HepG2 (cell line): ENCODE measurements at regions not wholly inside any gene's neighbourhood (a gene's known extent, or its start where the extent isn't known, plus 50 kb on each side); places are given as distances from the start of the nearest gene placed in this dataset.

Source experiments
- ATAC-seq: fragments of 200-7000 bp; cut with Tn5 transposase; 3 replicates; pipeline ENCODE4 v1.9.1; 2020; ENCODE audit warnings: mild to moderate bottlenecking, moderate library complexity
- BruUV-seq: library from RNA; stranded (reverse); fragments of 400-500 nt; replicated peaks from 2 replicates; lab custom pipeline; 2021; lab: Mats Ljungman, UMichigan
- CTCF ChIA-PET: fragments of 300-600 bp; formaldehyde crosslinking; extraction: SDS; loops from one replicate; lab custom pipeline; 2021; ENCODE audit warnings: low total read pairs, inconsistent platforms, low intra/inter-chr PET ratio; lab: Yijun Ruan, JAX
- POLR2A ChIA-PET: fragments of 350-600 bp; sonication (Branson Sonifier 250); formaldehyde crosslinking; loops from one replicate; lab custom pipeline; 2020; ENCODE audit warnings: antibody characterized with exemption, inconsistent platforms; lab: Yijun Ruan, JAX
- DNase-seq: peaks from one replicate; pipeline ENCODE4 v3.0.0-alpha.2; 2015; ENCODE audit warnings: low spot score
- FAIRE-seq: peaks from 3 replicates; lab custom pipeline; 2011; peaks lifted over from hg19 to GRCh38; lab: Jason Lieb, UNC
- H2AFZ ChIP-seq: one replicate; pipeline ENCODE4 v1.6.1; 2011; ENCODE audit warnings: low read length, inconsistent platforms
- H3K27ac ChIP-seq: fragments of 300-600 bp; 3 replicates; pipeline ENCODE4 v1.8.0; 2011; ENCODE audit warnings: mixed run types, mild to moderate bottlenecking, mixed read lengths, low read length, inconsistent platforms; ENCODE audit not compliant: insufficient read depth; ENCODE audit errors: extremely low read length
- H3K27me3 ChIP-seq, 2 experiments: fragments of 200-600 bp in 1 of 2; 2 replicates in 1 of 2; 3 replicates in 1 of 2; pipeline versions ENCODE4 v1.6.0 to v1.8.0; 2011; ENCODE audit warnings: low read length in 2 of 2, mild to moderate bottlenecking in 2 of 2, moderate library complexity in 2 of 2, inconsistent platforms in 1 of 2; ENCODE audit not compliant: insufficient read depth in 2 of 2, control insufficient read depth in 1 of 2
- H3K36me3 ChIP-seq, 2 experiments: fragments of 200-600 bp in 1 of 2; replicated peaks in 1 of 2; 2 replicates in 1 of 2; 3 replicates in 1 of 2; pipeline versions ENCODE4 v1.5.1 to v1.8.0; 2011; ENCODE audit warnings: low read length in 2 of 2, inconsistent platforms in 1 of 2; ENCODE audit not compliant: insufficient read depth in 2 of 2, control insufficient read depth in 1 of 2
- H3K4me1 ChIP-seq: 2 replicates; pipeline ENCODE4 v1.5.1; 2012; ENCODE audit warnings: low read length, inconsistent platforms; ENCODE audit not compliant: insufficient read depth
- H3K4me2 ChIP-seq: 2 replicates; pipeline ENCODE4 v1.6.0; 2011; ENCODE audit warnings: low read depth, low read length, inconsistent platforms
- H3K4me3 ChIP-seq, 3 experiments: fragments of 200-600 bp in 1 of 3; sonication (generic), shearing (Covaris generic) in 1 of 3; replicated peaks in 1 of 3; 2 replicates each; pipeline ENCODE4 v1.5.1; 2011 to 2016; ENCODE audit warnings: low read length in 3 of 3, inconsistent platforms in 2 of 3, low read depth in 2 of 3, mild to moderate bottlenecking in 2 of 3, control low read depth in 1 of 3, mixed read lengths in 1 of 3; ENCODE audit not compliant: insufficient read depth in 1 of 3
- H3K79me2 ChIP-seq: one replicate; pipeline ENCODE4 v1.6.1; 2011; ENCODE audit warnings: low read length, inconsistent platforms; ENCODE audit not compliant: insufficient read depth
- H3K9ac ChIP-seq: 2 replicates; pipeline ENCODE4 v1.6.0; 2011; ENCODE audit warnings: mild to moderate bottlenecking, low read depth, low read length, inconsistent platforms; ENCODE audit not compliant: insufficient read depth
- H3K9me3 ChIP-seq: 2 replicates; pipeline ENCODE4 v1.5.1; 2012; ENCODE audit warnings: mild to moderate bottlenecking, low read length
- H4K20me1 ChIP-seq: 2 replicates; pipeline ENCODE4 v1.6.0; 2011; ENCODE audit warnings: inconsistent platforms, mild to moderate bottlenecking, low read length, moderate library complexity; ENCODE audit not compliant: insufficient read depth
- CREB3 ChIP-seq: sonication (generic); formaldehyde crosslinking; IDR thresholded peaks from 2 replicates; pipeline ENCODE4 v1.5.0; 2020; ENCODE audit warnings: missing genetic modification reagents
- EED ChIP-seq: sonication (generic); formaldehyde crosslinking; IDR thresholded peaks from 2 replicates; pipeline ENCODE4 v1.5.0; 2020; ENCODE audit warnings: mild to moderate bottlenecking, missing genetic modification reagents
- FOXO1 ChIP-seq: sonication (generic); formaldehyde crosslinking; IDR thresholded peaks from 2 replicates; pipeline ENCODE4 v1.4.0; 2020; ENCODE audit warnings: missing genetic modification reagents
- GTF3A ChIP-seq: sonication (generic); formaldehyde crosslinking; conservative IDR thresholded peaks from 2 replicates; pipeline ENCODE4 v1.4.0; 2020; ENCODE audit warnings: mild to moderate bottlenecking, missing genetic modification reagents
- HDAC1 ChIP-seq: sonication (generic); formaldehyde crosslinking; IDR thresholded peaks from 2 replicates; pipeline ENCODE4 v1.5.1; 2020; ENCODE audit warnings: mild to moderate bottlenecking, missing genetic modification reagents
- IKZF1 ChIP-seq: fragments of 450-650 bp; IDR thresholded peaks from 2 replicates; pipeline ENCODE4 v1.7.1; 2016
- KDM4B ChIP-seq: sonication (generic); formaldehyde crosslinking; IDR thresholded peaks from 2 replicates; pipeline ENCODE4 v1.4.0; 2020; ENCODE audit warnings: missing genetic modification reagents
- MTF1 ChIP-seq: sonication (generic); formaldehyde crosslinking; IDR thresholded peaks from 2 replicates; pipeline ENCODE4 v1.5.0; 2020; ENCODE audit warnings: missing genetic modification reagents
- POLR2AphosphoS5 ChIP-seq: IDR thresholded peaks from 2 replicates; pipeline ENCODE4 v1.6.1; 2012; ENCODE audit warnings: low read depth, low read length
- RAD51 ChIP-seq: fragments of 450-650 bp; IDR thresholded peaks from 2 replicates; pipeline ENCODE4 v1.6.1; 2016; ENCODE audit warnings: borderline replicate concordance
- ZNF644 ChIP-seq: IDR thresholded peaks from 2 replicates; pipeline ENCODE4 v1.6.1; 2016; ENCODE audit warnings: low read depth
- ZNF660 ChIP-seq: sonication (generic); formaldehyde crosslinking; IDR thresholded peaks from 2 replicates; pipeline ENCODE4 v1.5.1; 2020; ENCODE audit warnings: mild to moderate bottlenecking, low read depth, missing genetic modification reagents, borderline replicate concordance
- ZNF782 ChIP-seq: sonication (generic); formaldehyde crosslinking; IDR thresholded peaks from 2 replicates; pipeline ENCODE4 v1.4.0; 2020; ENCODE audit warnings: missing genetic modification reagents, mild to moderate bottlenecking, borderline replicate concordance
- ZSCAN30 ChIP-seq: sonication (generic); formaldehyde crosslinking; IDR thresholded peaks from 2 replicates; pipeline ENCODE4 v1.5.0; 2020; ENCODE audit warnings: mild to moderate bottlenecking, missing genetic modification reagents
- WGBS: methylation state at CpG from one replicate; pipeline ENCODE4 v1.1.6; 2017; ENCODE audit warnings: low lambda C conversion rate; 5-methylcytosine and 5-hydroxymethylcytosine counted together
- in situ Hi-C: cut with HindIII; loops from 2 replicates; pipeline ENCODE4 v1.10.0; 2017; ENCODE audit warnings: low pct_unique_long_range_greater_than_20kb; ENCODE audit not compliant: extremely low pct_ligation_motif_present
- intact Hi-C: fragments of 100-400 bp; cut with micrococcal nuclease; formaldehyde crosslinking; loops from one replicate; pipeline ENCODE4 v1.10.0; 2022; ENCODE audit not compliant: unreplicated experiment
- TF ChIP-seq, protein P1 (sequence below): sonication (generic); formaldehyde crosslinking; IDR thresholded peaks from 2 replicates; pipeline ENCODE4 v1.8.0; 2022; ENCODE audit warnings: missing genetic modification reagents, mild to moderate bottlenecking, moderate library complexity, borderline replicate concordance

DNA sequence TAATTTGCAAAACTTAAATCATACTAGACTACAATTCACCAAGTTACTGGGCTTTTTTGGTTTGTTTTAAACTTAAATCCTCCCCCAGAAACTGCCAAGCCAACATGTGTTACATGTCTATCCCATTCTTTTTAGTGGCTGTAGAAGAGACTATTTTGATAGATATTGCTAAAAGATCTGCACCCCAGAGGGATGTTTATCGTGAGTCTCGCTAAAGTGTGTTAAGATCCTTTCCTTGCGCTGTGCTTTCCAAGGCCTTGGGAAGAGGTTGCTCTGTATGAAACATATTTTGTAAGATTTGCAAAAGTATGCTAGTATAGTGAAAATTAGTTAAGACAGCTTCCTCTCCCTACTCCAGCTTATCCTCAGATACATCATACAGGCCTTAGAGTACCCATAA, 63.0 kb downstream of the GPX5 start:
- H3K9ac ChIP-seq = peak overlapping the region; percentile 40; the same call in 1 of the 2 replicates
- FAIRE-seq (no peak), DNase-seq (no peak), ATAC-seq (no peak)
- no peaks in the 10 kb centered on the region for H3K9me3 ChIP-seq
- peak overlapping the region; percentile 8 for H3K27ac ChIP-seq
- H3K4me2 ChIP-seq = peak overlapping the region; percentile 93
- intact Hi-C loops (loop anchor here (1.0 to 5.0 kb wide), 7 partner anchors 69 to 696 kb away; partner anchors contain the start of genes ZKSCAN8 and ZSCAN12), in situ Hi-C loops (loop anchor here (5.0 kb wide), 1 partner anchor 94 kb away; no protein-coding TSS in a partner anchor)
- ChIA-PET CTCF (no interaction called here), POLR2A (interaction anchor here (1.1 to 1.9 kb wide), 3 partner anchors 15 to 397 kb away, joined by 4 to 5 read pairs (median 5); no protein-coding TSS in a partner anchor)
- H3K4me3 ChIP-seq = peak overlapping the region; percentile 74 to 86 (median 82); a peak in 5 of 6 replicates
- no peaks in the 10 kb centered on the region for H4K20me1 ChIP-seq
- H2AFZ ChIP-seq = peak overlapping the region; percentile 22
- H3K79me2 ChIP-seq = peaks cover 4% of the 10 kb centered on the region
- BruUV-seq = no TSS peak
- 77% methylated on average over 3 of the region's 3 CpGs for WGBS
- H3K36me3 ChIP-seq = no peaks in the 10 kb centered on the region
- peaks cover 50% of the 10 kb centered on the region for H3K4me1 ChIP-seq
- 0 out of 2 replicates have a peak, but pooled peaks have one; percentile 21 for TF ChIP-seq CREB3 (CRISPR knock-in tag)
- TF ChIP-seq HDAC1 (CRISPR knock-in tag) = no peak
- H3K27me3 ChIP-seq = no peaks in the 10 kb centered on the region; a peak in 1 of 5 replicates

GRCh38 chr6:28589234-28589956, 63.7 kb downstream of the GPX5 start:
- ATAC-seq (peak; percentile 68), FAIRE-seq (peak; percentile 99), DNase-seq (peak; percentile 95)
- intact Hi-C loops (loop anchor here (1.0 to 5.0 kb wide), 7 partner anchors 68 to 697 kb away; partner anchors contain the start of genes ZKSCAN8 and ZSCAN12), in situ Hi-C loops (loop anchor here (5.0 kb wide), 1 partner anchor 93 kb away; no protein-coding TSS in a partner anchor)
- H3K4me2 ChIP-seq = peak overlapping the region; percentile 93
- H3K4me3 ChIP-seq = peak overlapping the region; percentile 74 to 86 (median 82)
- no peaks in the 10 kb centered on the region for H4K20me1 ChIP-seq
- ChIA-PET CTCF (no interaction called here), POLR2A (interaction anchor here (0.7 to 1.9 kb wide), 7 partner anchors 15 to 396 kb away, joined by 3 to 5 read pairs (median 4); no protein-coding TSS in a partner anchor)
- BruUV-seq = TSS peak; percentile 99
- no peaks in the 10 kb centered on the region for H3K9me3 ChIP-seq
- H3K79me2 ChIP-seq = peaks cover 4% of the 10 kb centered on the region
- H3K36me3 ChIP-seq = no peaks in the 10 kb centered on the region
- H3K27ac ChIP-seq = peak overlapping the region; percentile 8
- H3K4me1 ChIP-seq = peaks cover 49% of the 10 kb centered on the region
- WGBS = 3% methylated on average over 34 of the region's 34 CpGs
- H2AFZ ChIP-seq = peak overlapping the region; percentile 22
- no peaks in the 10 kb centered on the region; a peak in 1 of 5 replicates for H3K27me3 ChIP-seq
- peak overlapping the region; percentile 40; the same call in 1 of the 2 replicates for H3K9ac ChIP-seq
- TF ChIP-seq MTF1 (CRISPR knock-in tag) (no peak), RAD51 (no peak), POLR2AphosphoS5 (no peak), IKZF1 (no peak), ZSCAN30 (no peak), KDM4B (CRISPR knock-in tag) (0 out of 2 replicates have a peak, but pooled peaks have one; percentile 74), EED (CRISPR knock-in tag) (no peak; the same call in 1 of the 2 replicates), ZNF782 (CRISPR knock-in tag) (no peak), ZNF660 (CRISPR knock-in tag) (no peak), GTF3A (no peak), FOXO1 (CRISPR knock-in tag) (peak; percentile 70; the same call in 1 of the 2 replicates), ZNF644 (CRISPR knock-in tag) (peak; percentile 80; the same call in 1 of the 2 replicates)
- TF ChIP-seq, protein P1, sequence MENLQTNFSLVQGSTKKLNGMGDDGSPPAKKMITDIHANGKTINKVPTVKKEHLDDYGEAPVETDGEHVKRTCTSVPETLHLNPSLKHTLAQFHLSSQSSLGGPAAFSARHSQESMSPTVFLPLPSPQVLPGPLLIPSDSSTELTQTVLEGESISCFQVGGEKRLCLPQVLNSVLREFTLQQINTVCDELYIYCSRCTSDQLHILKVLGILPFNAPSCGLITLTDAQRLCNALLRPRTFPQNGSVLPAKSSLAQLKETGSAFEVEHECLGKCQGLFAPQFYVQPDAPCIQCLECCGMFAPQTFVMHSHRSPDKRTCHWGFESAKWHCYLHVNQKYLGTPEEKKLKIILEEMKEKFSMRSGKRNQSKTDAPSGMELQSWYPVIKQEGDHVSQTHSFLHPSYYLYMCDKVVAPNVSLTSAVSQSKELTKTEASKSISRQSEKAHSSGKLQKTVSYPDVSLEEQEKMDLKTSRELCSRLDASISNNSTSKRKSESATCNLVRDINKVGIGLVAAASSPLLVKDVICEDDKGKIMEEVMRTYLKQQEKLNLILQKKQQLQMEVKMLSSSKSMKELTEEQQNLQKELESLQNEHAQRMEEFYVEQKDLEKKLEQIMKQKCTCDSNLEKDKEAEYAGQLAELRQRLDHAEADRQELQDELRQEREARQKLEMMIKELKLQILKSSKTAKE = no peak
